ENCODE measurements at regions not wholly inside any gene's neighbourhood (a gene's known extent, or its start where the extent isn't known, plus 50 kb on each side); places are given as distances from the start of the nearest gene placed in this dataset.

GRCh38 chr6:140050101-140050995, 675.9 kb upstream of the CITED2 start:
- Histone ChIP-seq H3K27me3 (ENCODE audit: low read depth) (no peaks in the 10 kb centered on the region), H3K4me1 (no peaks in the 10 kb centered on the region), H3K4me3 (no peak overlapping the region), H3K36me3 (no peaks in the 10 kb centered on the region), H3K9me3 (replicated peaks) (peaks cover 10% of the 10 kb centered on the region), H3K27ac (replicated peaks) (peak overlapping the region; percentile 70)
- intact Hi-C loops (cut with micrococcal nuclease), result no loop called here
- no peak for TF ChIP-seq CTCF (IDR thresholded peaks at IDR 0.05; ENCODE audit: borderline replicate concordance)
- peak; percentile 20 for DNase-seq

- no peak for TF ChIP-seq CTCF (IDR thresholded peaks at IDR 0.05; ENCODE audit: borderline replicate concordance)
- intact Hi-C loops (cut with micrococcal nuclease), result no loop called here
- Histone ChIP-seq H3K9me3 (replicated peaks) (peaks cover 10% of the 10 kb centered on the region), H3K36me3 (no peaks in the 10 kb centered on the region), H3K4me1 (peaks cover 6% of the 10 kb centered on the region), H3K27ac (replicated peaks) (peak overlapping the region; percentile 70), H3K27me3 (ENCODE audit: low read depth) (no peaks in the 10 kb centered on the region), H3K4me3 (no peak overlapping the region)
- no peak for DNase-seq
Measured at GRCh38 chr6:140049251-140049650, 674.8 kb upstream of the CITED2 start.

DNA sequence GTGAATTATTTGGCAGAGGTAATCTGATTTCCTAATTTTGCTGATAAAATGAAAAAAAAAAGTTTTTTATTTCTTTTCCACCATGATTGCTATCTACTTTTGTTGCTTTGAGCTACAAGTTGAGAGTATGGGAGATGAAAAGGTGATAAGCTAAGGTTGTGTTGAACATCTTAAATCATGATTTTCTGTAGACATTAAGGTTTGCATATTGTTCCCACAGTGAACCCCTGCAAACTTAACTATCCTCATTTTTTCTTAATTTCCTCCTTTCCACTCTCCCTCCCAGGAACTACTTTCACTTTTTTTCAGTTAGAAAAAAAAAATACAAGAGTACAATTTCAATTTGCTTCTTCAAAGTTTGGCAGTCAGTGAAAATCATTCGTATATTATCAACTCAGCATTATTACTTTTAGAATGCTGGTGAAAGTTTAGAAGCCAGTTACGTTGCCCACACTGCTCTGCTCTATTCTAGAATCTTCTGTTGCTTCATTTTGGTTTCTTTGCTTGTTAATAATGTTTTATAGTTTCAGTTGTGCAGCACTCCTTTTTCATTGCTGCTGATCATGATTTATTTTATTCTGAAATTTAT, 673.8 kb upstream of the CITED2 start:
- Histone ChIP-seq H3K4me1 (peaks cover 16% of the 10 kb centered on the region), H3K27ac (replicated peaks) (no peak overlapping the region), H3K9me3 (replicated peaks) (peaks cover 10% of the 10 kb centered on the region), H3K27me3 (ENCODE audit: low read depth) (no peaks in the 10 kb centered on the region), H3K36me3 (no peaks in the 10 kb centered on the region), H3K4me3 (no peak overlapping the region)
- DNase-seq, result no peak
- TF ChIP-seq CTCF (IDR thresholded peaks at IDR 0.05; ENCODE audit: borderline replicate concordance), result no peak
- intact Hi-C loops (cut with micrococcal nuclease), result no loop called here

DNA sequence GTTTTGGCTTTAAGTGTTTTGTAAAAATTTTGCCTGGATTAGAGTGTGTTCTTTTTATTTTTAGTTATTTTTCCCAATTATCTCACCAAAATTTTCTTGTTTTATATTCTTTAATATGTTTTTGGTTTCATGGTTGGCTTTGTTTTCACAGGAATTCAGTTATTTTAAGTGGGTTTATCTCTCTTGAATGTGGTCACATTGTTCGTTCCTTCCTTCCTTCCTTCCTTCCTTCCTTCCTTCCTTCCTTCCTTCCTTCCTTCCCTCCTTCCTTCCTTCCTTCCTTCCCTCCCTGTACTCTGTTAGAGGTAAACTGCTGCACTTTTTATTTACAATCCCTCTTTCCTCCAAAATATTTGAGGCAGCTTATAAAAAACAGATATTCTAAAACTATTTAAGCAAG, 672.9 kb upstream of the CITED2 start:
- DNase-seq, result no peak
- no peak for TF ChIP-seq CTCF (IDR thresholded peaks at IDR 0.05; ENCODE audit: borderline replicate concordance)
- Histone ChIP-seq H3K9me3 (replicated peaks) (peaks cover 10% of the 10 kb centered on the region), H3K4me1 (peaks cover 21% of the 10 kb centered on the region), H3K27me3 (ENCODE audit: low read depth) (no peaks in the 10 kb centered on the region), H3K36me3 (no peaks in the 10 kb centered on the region), H3K4me3 (no peak overlapping the region), H3K27ac (replicated peaks) (no peak overlapping the region)
- intact Hi-C loops (cut with micrococcal nuclease), result no loop called here

DNA sequence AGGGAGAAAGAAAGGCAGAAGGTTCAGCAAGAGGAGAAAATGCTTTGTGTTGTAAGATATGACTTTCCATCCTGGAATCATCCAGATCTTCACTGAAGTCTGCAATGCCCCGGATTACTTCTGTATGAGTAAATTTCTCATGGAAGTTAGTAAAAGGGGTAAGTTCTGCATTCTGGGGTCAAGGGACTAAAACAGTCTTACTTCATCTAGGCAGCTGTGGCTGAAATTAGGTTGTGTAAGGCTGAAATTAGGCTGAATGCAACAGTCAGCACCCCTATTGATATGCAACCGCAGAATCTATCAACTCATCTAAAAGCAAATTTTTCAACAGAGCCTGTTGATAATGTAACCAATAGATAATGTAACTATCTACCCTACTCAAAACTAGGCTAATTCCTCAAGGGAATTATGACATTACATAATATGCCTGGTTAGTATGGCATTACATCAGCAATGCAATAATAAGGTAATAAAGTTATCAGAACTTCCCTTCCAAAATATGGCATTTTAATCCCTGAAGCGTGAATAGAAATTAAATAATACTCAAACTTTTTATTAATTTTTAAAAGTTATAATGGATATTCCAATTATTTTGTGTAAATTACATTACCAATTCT, 671.7 kb upstream of the CITED2 start:
- TF ChIP-seq CTCF (IDR thresholded peaks at IDR 0.05; ENCODE audit: borderline replicate concordance), result no peak
- Histone ChIP-seq H3K4me1 (peaks cover 21% of the 10 kb centered on the region), H3K27ac (replicated peaks) (no peak overlapping the region), H3K36me3 (no peaks in the 10 kb centered on the region), H3K27me3 (ENCODE audit: low read depth) (no peaks in the 10 kb centered on the region), H3K4me3 (no peak overlapping the region), H3K9me3 (replicated peaks) (peaks cover 10% of the 10 kb centered on the region)
- intact Hi-C loops (cut with micrococcal nuclease), result no loop called here
- no peak for DNase-seq
